ENCODE measurements at regions not wholly inside any gene's neighbourhood (a gene's known extent, or its start where the extent isn't known, plus 50 kb on each side); places are given as distances from the start of the nearest gene placed in this dataset.
"Not testable (repeated sequence)": the region's sequence is repeated elsewhere in the genome, so short reads cannot be mapped to it uniquely, and the experiment has no call there.

DNA sequence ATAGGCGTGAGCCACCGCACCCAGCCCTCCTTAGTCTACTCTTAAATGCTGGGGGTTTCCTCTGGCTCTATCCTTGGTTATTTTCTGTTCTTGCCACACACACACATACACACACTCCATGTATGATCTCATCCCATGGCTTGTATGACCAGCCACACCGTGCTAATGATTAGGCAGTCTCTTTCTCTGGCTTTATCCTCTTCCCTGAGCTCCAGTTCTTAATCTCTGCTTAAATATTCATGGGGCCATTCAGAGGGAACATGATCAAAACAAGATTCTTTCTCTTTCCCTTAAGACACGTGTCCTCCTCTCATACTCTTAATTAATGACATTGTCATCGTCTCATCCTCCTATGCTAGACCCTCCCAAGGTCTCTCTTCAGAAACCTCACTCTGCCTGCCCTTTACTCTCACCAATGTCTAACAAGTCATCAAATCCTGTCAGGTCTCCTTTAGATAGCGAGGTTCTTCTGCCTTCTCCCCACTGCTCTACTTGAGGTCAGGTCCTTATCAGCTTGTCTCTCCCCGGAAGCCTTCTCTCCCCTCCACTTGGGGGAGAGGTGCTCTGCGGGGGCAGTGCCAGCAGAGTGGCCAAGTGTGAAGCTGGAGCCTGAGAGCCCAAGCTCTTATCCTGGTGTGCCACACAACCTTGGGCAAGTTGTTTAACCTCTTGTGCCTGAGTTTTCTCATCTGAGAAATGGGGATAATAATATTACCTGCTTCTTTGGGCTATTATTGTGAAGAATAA, 83.0 kb upstream of the GNG12 start:
- no peak overlapping the region for H3K27ac ChIP-seq
- 74 to 80% methylated on average over 8 of the region's 8 CpGs for WGBS, 2 donors
- no peak for TF ChIP-seq POLR2A (IDR thresholded peaks at IDR 0.05)
- TF ChIP-seq, protein P1, sequence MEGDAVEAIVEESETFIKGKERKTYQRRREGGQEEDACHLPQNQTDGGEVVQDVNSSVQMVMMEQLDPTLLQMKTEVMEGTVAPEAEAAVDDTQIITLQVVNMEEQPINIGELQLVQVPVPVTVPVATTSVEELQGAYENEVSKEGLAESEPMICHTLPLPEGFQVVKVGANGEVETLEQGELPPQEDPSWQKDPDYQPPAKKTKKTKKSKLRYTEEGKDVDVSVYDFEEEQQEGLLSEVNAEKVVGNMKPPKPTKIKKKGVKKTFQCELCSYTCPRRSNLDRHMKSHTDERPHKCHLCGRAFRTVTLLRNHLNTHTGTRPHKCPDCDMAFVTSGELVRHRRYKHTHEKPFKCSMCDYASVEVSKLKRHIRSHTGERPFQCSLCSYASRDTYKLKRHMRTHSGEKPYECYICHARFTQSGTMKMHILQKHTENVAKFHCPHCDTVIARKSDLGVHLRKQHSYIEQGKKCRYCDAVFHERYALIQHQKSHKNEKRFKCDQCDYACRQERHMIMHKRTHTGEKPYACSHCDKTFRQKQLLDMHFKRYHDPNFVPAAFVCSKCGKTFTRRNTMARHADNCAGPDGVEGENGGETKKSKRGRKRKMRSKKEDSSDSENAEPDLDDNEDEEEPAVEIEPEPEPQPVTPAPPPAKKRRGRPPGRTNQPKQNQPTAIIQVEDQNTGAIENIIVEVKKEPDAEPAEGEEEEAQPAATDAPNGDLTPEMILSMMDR (IDR thresholded peaks at IDR 0.05) = no peak
- intact Hi-C loops (cut with DNase I; ENCODE audit: low total_unique reads) = no loop called here
- no peaks in the 10 kb centered on the region for H3K27me3 ChIP-seq
- no peak overlapping the region for H3K4me3 ChIP-seq
- H3K36me3 ChIP-seq (ENCODE audit: low read depth, missing control alignments) = no peaks in the 10 kb centered on the region
- H3K9me3 ChIP-seq = no peaks in the 10 kb centered on the region
- DNase-seq = no peak
- no peaks in the 10 kb centered on the region for H3K4me1 ChIP-seq

DNA sequence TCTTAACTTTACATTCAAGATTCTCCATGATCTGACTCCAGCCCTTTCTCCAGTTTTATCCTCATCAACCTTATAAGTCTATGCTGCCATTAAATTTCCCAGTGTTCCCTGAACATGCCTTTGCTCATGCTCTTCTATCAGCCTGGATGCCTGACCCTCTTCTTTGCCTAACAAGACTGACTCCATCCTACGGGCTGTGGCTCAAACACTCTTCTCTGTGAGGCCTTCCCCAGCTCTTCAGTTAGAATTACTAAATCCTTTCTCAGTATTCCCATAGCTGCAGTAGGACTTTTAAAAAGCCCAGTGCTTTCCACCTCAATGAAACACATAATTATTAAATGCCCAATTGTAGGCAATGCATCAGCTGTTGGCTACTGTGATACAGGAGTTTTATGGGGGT, 76.5 kb upstream of the GNG12 start:
- Histone ChIP-seq H3K9me3 (no peaks in the 10 kb centered on the region), H3K36me3 (ENCODE audit: low read depth, missing control alignments) (no peaks in the 10 kb centered on the region), H3K4me3 (no peak overlapping the region), H3K4me1 (no peaks in the 10 kb centered on the region), H3K27me3 (no peaks in the 10 kb centered on the region), H3K27ac (no peak overlapping the region)
- no peak for TF ChIP-seq POLR2A (IDR thresholded peaks at IDR 0.05)
- TF ChIP-seq, protein P1 (IDR thresholded peaks at IDR 0.05) = no peak
- DNase-seq = no peak
- WGBS, 2 donors = 92 to 94% methylated on average over 1 of the region's 1 CpG
- intact Hi-C loops (cut with DNase I; ENCODE audit: low total_unique reads) = no loop called here

DNA sequence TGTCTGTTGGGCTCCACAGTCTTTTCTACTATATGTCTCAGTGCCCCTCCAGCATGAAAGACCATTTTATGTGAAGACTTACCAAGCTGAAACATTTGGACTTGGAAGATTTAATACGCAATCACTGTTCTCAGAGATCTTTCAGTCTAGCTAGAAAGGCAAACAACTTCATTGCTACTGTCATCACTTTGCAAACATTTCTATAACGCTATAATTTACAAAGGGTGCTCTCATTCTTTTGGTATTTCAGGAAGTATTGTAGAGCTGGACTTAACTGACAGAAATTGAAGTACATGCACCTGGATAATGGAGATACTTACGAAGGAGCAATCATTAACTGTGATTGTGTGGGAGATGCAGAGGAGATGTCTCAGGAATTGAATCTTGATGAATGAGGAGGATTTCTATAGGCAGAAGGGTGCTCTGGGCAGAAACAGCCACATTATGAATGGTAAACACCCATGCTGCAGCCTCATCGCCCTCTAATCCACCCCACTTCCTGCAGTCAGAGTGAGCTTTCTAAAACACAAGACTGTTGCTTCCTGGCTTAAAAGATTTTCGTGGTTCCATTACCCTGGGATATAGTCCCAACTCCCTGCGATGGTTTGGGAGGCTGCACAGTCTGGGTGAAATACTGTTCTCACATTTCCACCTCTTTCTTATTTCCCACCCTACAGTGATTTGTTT, 75.1 kb upstream of the GNG12 start:
- 77 to 84% methylated on average over 6 of the region's 6 CpGs for WGBS, 2 donors

DNA sequence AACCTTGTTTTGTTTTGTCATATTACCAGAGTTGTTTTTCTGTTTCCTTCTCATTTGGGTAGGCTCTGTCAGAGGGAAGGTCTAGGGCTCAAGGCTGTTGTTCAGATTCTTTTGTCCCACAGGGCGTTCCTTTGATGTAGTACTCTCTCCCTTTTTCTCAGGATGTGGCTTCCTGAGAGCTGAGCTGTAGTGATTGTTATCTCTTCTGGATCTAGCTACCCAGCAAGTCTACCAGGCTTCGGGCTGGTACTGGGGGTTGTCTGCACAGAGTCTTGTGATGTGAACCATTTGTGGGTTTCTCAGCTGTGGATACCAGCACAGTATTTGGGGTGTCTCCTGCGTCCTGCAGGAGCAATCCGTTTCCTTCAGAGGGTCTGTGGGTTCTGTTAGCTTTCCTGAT, 74.2 kb upstream of the GNG12 start:
- WGBS, 2 donors = 76 to 83% methylated on average over 4 of the region's 4 CpGs
- H3K9me3 ChIP-seq; H3K4me3 ChIP-seq; H3K27me3 ChIP-seq; H3K27ac ChIP-seq; DNase-seq; H3K4me1 ChIP-seq; H3K36me3 ChIP-seq (ENCODE audit: low read depth, missing control alignments); intact Hi-C loops (cut with DNase I; ENCODE audit: low total_unique reads): not testable (repeated sequence)

More for the DNA sequence above, 75.1 kb upstream of the GNG12 start:
- no peaks in the 10 kb centered on the region for H3K4me1 ChIP-seq
- no peak overlapping the region for H3K4me3 ChIP-seq
- no peaks in the 10 kb centered on the region for H3K9me3 ChIP-seq
- TF ChIP-seq, protein P1 (IDR thresholded peaks at IDR 0.05) = no peak
- no peak for TF ChIP-seq POLR2A (IDR thresholded peaks at IDR 0.05)
- no peaks in the 10 kb centered on the region for H3K27me3 ChIP-seq
- H3K36me3 ChIP-seq (ENCODE audit: low read depth, missing control alignments) = no peaks in the 10 kb centered on the region
- H3K27ac ChIP-seq = no peak overlapping the region
- intact Hi-C loops (cut with DNase I; ENCODE audit: low total_unique reads) = no loop called here
- DNase-seq = no peak

DNA sequence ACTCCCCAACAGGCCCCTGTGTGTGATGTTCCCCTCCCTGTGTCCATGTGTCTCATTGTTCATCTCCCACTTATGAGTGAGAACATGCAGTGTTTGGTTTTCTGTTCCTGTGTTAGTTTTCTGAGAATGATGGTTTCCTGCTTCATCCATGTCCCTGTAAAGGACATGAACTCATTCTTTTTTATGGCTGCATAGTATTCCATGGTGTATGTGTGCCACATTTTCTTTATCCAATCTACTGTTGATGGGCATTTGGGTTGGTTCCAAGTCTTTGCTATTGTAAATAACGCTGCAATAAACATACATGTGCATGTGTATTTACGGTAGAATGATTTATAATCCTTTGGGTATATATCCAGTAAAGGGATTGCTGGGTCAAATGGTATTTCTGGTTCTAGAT, 72.7 kb upstream of the GNG12 start:
- 97 to 98% methylated on average over 2 of the region's 2 CpGs for WGBS, 2 donors
- intact Hi-C loops (cut with DNase I; ENCODE audit: low total_unique reads); H3K4me1 ChIP-seq; H3K4me3 ChIP-seq; H3K36me3 ChIP-seq (ENCODE audit: low read depth, missing control alignments); H3K9me3 ChIP-seq; H3K27me3 ChIP-seq; DNase-seq; H3K27ac ChIP-seq: not testable (repeated sequence)

DNA sequence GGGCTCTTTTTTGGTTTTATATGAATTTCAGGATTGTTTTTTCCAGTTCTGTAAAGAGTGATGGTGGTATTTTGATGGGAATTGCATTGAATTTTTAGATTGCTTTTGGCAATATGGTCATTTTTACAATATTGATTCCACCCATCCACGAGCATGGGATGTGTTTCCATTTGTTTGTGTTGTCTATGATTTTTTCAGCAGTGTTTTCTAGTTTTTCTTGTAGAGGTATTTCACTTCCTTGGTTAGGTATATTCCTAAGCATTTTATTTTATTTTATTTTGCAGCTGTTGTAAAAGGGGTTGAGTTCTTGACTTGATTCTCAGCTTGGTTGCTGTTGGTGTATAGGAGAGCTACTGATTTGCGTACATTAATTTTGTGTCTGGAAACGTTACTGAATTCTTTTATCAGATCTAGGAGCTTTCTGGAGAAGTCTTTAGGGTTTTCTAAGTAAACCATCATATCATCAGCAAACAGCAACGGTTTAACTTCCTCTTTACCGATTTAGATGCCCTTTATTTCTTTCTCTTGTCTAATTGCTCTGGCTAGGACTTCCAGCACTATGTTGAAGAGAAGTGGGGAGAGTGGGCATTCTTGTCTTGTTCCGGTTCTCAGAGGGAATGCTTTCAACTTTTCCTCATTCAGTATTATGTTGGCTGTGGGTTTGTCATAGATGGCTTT, 69.4 kb upstream of the GNG12 start:
- H3K36me3 ChIP-seq (ENCODE audit: low read depth, missing control alignments); H3K4me1 ChIP-seq; intact Hi-C loops (cut with DNase I; ENCODE audit: low total_unique reads); H3K27ac ChIP-seq; DNase-seq; H3K4me3 ChIP-seq; H3K9me3 ChIP-seq; H3K27me3 ChIP-seq: not testable (repeated sequence)
- WGBS, 2 donors = 83 to 86% methylated on average over 6 of the region's 6 CpGs
